ENCODE measurements at regions not wholly inside any gene's neighbourhood (a gene's known extent, or its start where the extent isn't known, plus 50 kb on each side); places are given as distances from the start of the nearest gene placed in this dataset.

GRCh38 chr10:78736926-78737630, 331.7 kb upstream of the ZMIZ1 start:
- DNase-seq = no peak

- no peak for DNase-seq
These were observed 330.6 kb upstream of the ZMIZ1 start for GRCh38 chr10:78737883-78738856.

- no peak for DNase-seq
These were observed 329.9 kb upstream of the ZMIZ1 start for GRCh38 chr10:78738861-78739260.

- DNase-seq = no peak
These were observed 329.2 kb upstream of the ZMIZ1 start for GRCh38 chr10:78739444-78740053.

- no peak for DNase-seq
These were observed 327.5 kb upstream of the ZMIZ1 start for GRCh38 chr10:78740976-78741915.

- DNase-seq = no peak
These were observed 326.4 kb upstream of the ZMIZ1 start for GRCh38 chr10:78742406-78742729.

- DNase-seq = no peak
These were observed 325.8 kb upstream of the ZMIZ1 start for GRCh38 chr10:78742730-78743615.

- DNase-seq = no peak
These were observed 324.7 kb upstream of the ZMIZ1 start for GRCh38 chr10:78744056-78744455.

GRCh38 chr10:78744491-78745090, 324.2 kb upstream of the ZMIZ1 start:
- DNase-seq = no peak

- DNase-seq = no peak
These were observed 323.3 kb upstream of the ZMIZ1 start for GRCh38 chr10:78745441-78745840.

- DNase-seq = no peak
These were observed 322.5 kb upstream of the ZMIZ1 start for GRCh38 chr10:78746155-78746763.

GRCh38 chr10:78747401-78748234, 321.1 kb upstream of the ZMIZ1 start:
- DNase-seq = no peak

GRCh38 chr10:78748235-78748533, 320.6 kb upstream of the ZMIZ1 start:
- no peak for DNase-seq

GRCh38 chr10:78749200-78749599, 319.6 kb upstream of the ZMIZ1 start:
- DNase-seq = no peak

GRCh38 chr10:78749898-78750297, 318.9 kb upstream of the ZMIZ1 start:
- no peak for DNase-seq

GRCh38 chr10:78750418-78750817, 318.3 kb upstream of the ZMIZ1 start:
- no peak for DNase-seq

- DNase-seq = no peak
These were observed 317.1 kb upstream of the ZMIZ1 start for GRCh38 chr10:78751716-78752115.

- DNase-seq = no peak
These were observed 316.5 kb upstream of the ZMIZ1 start for GRCh38 chr10:78752221-78752620.

GRCh38 chr10:78752708-78753107, 316.1 kb upstream of the ZMIZ1 start:
- no peak for DNase-seq

All from activated CD4-positive, alpha-beta T cell treated with anti-CD3 and anti-CD28 coated beads for 1 hour (primary cell).